Keratinocyte (primary cell): ENCODE measurements at regions not wholly inside any gene's neighbourhood (a gene's known extent, or its start where the extent isn't known, plus 50 kb on each side); places are given as distances from the start of the nearest gene placed in this dataset.

Source experiments
- CTCF ChIP-seq, 3 experiments: IDR thresholded peaks in 1 of 3; conservative IDR thresholded peaks in 1 of 3; optimal IDR thresholded peaks in 1 of 3; 2 replicates in 2 of 3; 3 replicates in 1 of 3; pipeline versions ENCODE3 to v1.5.1; 2011; ENCODE audit warnings: low read length in 3 of 3, mild to moderate bottlenecking in 3 of 3, moderate library complexity in 2 of 3, control low read depth in 1 of 3, inconsistent platforms in 1 of 3; ENCODE audit not compliant: insufficient read depth in 2 of 3; ENCODE audit errors: extremely low read depth in 1 of 3
- EZH2 ChIP-seq: IDR thresholded peaks from one replicate; pipeline ENCODE4 v1.6.1; 2012; ENCODE audit warnings: inconsistent platforms, mild to moderate bottlenecking, low read length, moderate library complexity

DNA sequence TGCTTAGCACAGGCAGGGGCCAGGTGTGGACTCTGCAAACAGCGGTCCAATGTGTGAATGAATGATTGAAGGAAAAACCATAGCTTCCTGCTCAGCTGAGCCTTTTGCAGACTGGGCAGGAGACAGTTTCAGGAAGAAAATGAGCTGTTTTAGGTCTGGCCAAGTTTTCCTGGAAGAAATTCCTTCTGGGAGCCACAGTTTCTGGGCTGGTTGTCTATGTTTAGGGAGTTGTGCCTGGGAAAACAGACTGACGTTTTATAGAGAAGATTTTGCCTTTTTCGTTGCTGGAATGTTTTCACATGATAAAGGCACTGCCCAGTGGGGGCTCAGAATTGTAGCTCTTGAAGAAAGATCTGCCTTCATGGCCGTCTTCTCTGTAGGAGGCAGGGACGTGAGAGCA lies 255.1 kb downstream of the CCSER2 start:
- no peak for TF ChIP-seq CTCF (optimal IDR thresholded peaks at IDR 0.05 in 1 of 3, IDR thresholded peaks at IDR 0.05 in 1 of 3, conservative IDR thresholded peaks at IDR 0.05 in 1 of 3; ENCODE audit: extremely low read depth in 1 of 3, insufficient read depth in 2 of 3, low read length in 3 of 3)
- no peak for TF ChIP-seq EZH2
